ENCODE measurements at regions not wholly inside any gene's neighbourhood (a gene's known extent, or its start where the extent isn't known, plus 50 kb on each side); places are given as distances from the start of the nearest gene placed in this dataset.

DNA sequence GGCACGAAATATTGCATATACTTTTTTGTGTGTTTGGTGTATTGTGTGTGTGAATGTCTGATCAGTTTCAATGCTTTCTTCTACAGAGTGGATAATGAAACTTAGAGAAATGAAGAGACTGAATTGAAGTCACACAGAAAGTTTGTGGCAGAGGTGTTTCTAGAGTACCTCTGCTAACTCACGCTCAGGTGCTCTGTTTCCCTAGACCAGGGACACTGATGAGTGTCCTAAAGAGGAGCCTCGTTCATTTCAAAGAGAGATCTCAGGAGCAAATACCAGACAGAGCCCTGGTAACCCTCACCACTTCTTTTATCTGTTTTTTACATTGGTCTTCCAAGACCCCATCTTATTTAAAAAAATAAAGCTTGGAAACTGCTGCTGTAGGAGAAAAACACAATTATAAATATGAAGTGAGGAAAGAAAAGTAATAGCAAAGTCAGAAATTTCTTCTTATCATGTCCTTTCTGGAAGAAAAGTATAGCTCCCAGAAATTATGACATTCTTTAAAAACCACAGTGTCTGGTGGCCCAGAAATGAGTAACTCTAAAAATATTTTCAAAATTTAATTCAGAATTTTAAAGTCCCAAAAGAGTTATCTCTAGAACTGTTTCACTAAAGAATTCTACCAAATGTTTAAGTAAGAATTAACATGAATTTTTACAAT is 720.6 kb downstream of the RFPL4B start:
- TF ChIP-seq, protein P1, sequence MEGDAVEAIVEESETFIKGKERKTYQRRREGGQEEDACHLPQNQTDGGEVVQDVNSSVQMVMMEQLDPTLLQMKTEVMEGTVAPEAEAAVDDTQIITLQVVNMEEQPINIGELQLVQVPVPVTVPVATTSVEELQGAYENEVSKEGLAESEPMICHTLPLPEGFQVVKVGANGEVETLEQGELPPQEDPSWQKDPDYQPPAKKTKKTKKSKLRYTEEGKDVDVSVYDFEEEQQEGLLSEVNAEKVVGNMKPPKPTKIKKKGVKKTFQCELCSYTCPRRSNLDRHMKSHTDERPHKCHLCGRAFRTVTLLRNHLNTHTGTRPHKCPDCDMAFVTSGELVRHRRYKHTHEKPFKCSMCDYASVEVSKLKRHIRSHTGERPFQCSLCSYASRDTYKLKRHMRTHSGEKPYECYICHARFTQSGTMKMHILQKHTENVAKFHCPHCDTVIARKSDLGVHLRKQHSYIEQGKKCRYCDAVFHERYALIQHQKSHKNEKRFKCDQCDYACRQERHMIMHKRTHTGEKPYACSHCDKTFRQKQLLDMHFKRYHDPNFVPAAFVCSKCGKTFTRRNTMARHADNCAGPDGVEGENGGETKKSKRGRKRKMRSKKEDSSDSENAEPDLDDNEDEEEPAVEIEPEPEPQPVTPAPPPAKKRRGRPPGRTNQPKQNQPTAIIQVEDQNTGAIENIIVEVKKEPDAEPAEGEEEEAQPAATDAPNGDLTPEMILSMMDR (IDR thresholded peaks at IDR 0.05), result no peak
- TF ChIP-seq, protein P2, sequence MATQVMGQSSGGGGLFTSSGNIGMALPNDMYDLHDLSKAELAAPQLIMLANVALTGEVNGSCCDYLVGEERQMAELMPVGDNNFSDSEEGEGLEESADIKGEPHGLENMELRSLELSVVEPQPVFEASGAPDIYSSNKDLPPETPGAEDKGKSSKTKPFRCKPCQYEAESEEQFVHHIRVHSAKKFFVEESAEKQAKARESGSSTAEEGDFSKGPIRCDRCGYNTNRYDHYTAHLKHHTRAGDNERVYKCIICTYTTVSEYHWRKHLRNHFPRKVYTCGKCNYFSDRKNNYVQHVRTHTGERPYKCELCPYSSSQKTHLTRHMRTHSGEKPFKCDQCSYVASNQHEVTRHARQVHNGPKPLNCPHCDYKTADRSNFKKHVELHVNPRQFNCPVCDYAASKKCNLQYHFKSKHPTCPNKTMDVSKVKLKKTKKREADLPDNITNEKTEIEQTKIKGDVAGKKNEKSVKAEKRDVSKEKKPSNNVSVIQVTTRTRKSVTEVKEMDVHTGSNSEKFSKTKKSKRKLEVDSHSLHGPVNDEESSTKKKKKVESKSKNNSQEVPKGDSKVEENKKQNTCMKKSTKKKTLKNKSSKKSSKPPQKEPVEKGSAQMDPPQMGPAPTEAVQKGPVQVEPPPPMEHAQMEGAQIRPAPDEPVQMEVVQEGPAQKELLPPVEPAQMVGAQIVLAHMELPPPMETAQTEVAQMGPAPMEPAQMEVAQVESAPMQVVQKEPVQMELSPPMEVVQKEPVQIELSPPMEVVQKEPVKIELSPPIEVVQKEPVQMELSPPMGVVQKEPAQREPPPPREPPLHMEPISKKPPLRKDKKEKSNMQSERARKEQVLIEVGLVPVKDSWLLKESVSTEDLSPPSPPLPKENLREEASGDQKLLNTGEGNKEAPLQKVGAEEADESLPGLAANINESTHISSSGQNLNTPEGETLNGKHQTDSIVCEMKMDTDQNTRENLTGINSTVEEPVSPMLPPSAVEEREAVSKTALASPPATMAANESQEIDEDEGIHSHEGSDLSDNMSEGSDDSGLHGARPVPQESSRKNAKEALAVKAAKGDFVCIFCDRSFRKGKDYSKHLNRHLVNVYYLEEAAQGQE (IDR thresholded peaks at IDR 0.05; ENCODE audit: insufficient read depth in 1 of 2, low read depth in 2 of 2, low read length in 1 of 2), result no peak
- no peak for TF ChIP-seq POLR2AphosphoS5 (IDR thresholded peaks at IDR 0.05; ENCODE audit: low read depth, low read length)
- TF ChIP-seq SIN3A (IDR thresholded peaks at IDR 0.05; ENCODE audit: borderline replicate concordance, insufficient read depth, low read depth, low read length), result no peak
- no peak for TF ChIP-seq TCF7L2 (IDR thresholded peaks at IDR 0.05; ENCODE audit: low read depth, low read length)
